GM18508 (cell line): ENCODE measurements at regions not wholly inside any gene's neighbourhood (a gene's known extent, or its start where the extent isn't known, plus 50 kb on each side); places are given as distances from the start of the nearest gene placed in this dataset.
"Not testable (repeated sequence)": the region's sequence is repeated elsewhere in the genome, so short reads cannot be mapped to it uniquely, and the experiment has no call there.

Source experiments
- ATAC-seq: cut with Tn5 transposase; IDR thresholded peaks from one replicate; pipeline ENCODE4 v1.9.1; 2021; ENCODE audit warnings: moderate number of reproducible peaks; ENCODE audit not compliant: insufficient read depth, unreplicated experiment

DNA sequence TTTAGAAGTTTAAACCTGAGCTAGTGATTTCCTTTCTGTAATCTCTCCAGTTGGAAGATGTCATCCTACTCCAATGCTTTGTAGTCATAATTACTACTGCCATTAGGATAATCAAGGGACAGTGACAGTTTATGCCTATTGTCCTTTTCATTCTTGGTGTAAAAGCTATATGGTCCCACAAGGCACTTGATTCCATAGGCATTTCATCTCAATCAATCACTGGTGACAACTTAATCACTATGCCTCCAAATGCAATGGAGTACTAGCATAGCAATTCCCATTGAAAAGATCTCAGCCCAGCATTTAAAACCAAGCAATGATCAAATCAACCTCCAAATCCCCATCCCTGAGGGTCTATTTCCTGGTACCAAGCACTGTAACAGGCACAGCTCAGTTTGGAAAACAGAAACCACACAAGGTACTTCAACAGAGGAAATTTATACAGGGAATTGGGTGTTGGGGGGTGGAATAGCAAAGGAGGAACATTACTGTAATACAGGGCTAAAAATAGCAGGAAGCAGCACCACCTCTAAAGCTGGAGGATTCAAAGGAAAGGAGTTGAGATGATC lies 51.0 kb downstream of the FHIP2A start:
- no peak for ATAC-seq

DNA sequence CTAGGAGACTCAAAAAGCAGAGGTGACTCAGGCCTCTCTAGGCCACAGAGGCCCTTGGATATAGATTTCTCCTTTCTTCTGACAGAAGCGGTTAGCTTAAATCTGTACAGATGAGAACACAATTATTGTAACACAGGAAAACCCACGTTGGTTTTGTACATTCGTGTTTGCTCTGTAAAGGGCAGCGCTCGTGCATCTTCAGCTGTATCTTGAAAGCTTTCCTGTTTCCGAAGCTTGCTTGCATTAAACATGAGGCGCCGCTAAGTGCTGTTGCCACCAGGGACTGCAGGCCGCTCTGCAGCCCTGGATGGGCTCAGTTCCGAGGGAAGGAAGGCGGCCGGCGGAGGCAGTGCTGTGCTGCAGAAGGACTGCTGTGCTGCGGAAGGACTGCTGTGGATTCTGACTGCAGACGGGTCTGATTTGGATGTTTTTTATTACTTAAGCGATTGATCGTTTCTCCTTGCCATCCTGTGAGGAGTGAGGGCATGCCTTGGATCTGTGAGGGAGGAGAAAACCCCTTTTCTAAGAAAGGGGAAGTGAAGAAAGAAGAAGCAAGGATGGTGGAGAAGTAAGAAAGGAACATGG lies 53.3 kb downstream of the FHIP2A start:
- ATAC-seq = no peak

DNA sequence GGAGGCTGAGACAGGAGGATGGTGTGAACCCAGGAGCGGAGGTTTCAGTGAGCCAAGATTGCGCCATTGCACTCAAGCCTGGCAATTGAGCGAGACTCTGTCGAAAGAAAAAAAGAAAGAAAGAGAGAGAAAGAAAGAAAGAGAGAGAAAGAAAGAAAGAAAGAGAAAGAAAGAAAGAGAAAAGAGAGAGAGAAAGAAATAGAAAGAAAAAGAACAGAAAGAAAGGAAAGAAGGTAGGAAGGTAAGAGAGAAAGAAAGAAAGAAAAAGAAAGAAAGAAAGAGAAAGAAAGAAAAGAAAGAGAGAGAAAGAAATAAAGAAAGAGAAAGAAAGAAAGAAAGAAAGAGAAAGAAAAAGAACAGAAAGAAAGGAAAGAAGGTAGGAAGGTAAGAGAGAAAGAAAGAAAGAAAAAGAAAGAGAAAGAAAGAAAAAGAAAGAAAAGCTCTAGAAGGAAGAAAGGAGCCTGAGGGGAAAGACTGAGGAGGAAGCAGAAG lies 54.1 kb downstream of the FHIP2A start:
- ATAC-seq = not testable (repeated sequence)

GRCh38 chr10:114876169-114876568 lies 54.6 kb downstream of the FHIP2A start:
- ATAC-seq = no peak

- peak; percentile 66 for ATAC-seq
Measured at GRCh38 chr10:114876602-114877300, 55.2 kb downstream of the FHIP2A start.

DNA sequence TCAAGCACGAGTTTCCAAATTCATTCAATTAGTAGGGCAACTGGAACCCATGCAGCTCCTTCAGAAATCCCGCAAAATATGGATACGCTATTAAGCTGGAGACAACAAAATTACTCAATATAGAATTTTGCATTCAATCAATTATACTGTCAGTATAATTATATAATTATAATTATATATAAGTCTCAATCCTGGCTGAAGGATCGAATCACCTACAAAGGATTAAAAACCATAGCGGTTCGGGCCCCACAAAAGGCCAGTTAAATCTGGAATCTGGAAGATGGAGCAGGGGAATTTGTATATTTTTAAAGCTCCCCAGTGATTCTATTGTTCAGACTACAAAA lies 55.7 kb downstream of the FHIP2A start:
- ATAC-seq = no peak

DNA sequence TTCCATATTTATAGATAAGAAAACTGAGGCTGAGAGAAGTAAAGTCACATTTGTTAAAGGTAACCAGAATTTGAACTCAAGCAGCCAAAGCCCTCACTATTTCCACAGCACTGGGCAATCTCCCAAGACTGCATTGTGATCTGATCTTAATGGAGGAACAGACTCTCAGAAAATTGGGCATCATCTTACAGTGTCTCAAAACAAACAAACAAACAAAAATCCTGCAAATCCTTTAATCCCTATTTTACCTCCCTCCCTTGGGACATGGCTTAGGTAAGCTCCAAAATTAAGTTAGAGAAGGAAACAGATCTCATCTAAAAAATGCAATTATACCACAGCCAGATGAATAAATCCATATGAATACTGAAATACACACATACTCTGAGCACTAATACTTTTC lies 57.5 kb downstream of the FHIP2A start:
- no peak for ATAC-seq

DNA sequence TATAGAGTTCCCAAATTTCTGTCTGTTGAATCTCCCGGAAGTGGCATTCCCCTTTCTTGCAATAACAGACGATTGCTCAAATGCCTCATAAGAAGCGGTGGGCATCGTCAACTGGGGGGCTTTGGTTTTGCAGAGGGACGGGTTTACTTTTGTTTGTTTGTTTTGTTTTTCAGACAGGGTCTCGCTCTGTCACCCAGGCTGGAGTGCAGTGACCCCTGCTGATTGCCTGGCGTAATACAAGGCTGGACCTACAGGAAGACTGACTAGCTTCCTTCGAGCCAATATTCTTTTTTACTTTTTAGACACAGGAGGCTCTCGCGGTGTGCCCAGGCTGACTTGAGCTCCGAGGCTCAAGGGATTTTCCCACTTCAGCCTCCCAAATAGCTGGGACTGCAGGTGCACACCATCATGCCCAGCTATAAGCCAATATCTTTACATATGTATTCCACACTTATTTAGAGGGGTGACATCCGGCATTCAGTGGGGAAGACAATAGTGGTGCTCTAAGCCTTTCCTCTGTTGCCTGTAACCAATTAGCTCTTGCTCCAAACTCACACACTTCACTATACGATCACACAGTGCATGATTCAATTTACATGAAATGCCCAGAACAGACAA lies 58.1 kb downstream of the FHIP2A start:
- ATAC-seq = peak; percentile 66

- no peak for ATAC-seq
Measured at GRCh38 chr10:114881417-114881816, 56.6 kb upstream of the TRUB1 start.

DNA sequence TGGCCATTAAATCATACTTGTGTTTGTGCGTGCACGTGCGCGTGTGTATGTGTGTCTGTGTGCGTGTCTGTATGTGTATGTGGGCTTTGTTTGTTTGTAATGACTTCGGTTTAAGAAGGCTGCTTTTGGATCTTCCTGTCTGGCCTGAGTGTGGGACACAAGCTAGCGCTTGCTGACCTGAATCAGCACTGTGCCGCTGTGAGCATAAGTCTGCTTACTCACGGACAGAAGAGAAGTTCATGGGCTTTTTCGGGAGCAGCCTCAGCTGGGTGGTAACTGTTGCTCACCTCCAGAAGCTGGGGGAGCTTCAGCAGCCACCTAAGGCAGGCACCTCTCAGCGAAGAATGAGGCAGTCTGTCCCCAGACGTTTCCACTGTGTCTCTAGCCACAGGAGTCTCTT lies 56.1 kb upstream of the TRUB1 start:
- no peak for ATAC-seq

GRCh38 chr10:114885443-114885842 lies 52.6 kb upstream of the TRUB1 start:
- no peak for ATAC-seq
